GM12878 (cell line): ENCODE measurements at regions not wholly inside any gene's neighbourhood (a gene's known extent, or its start where the extent isn't known, plus 50 kb on each side); places are given as distances from the start of the nearest gene placed in this dataset.

Source experiments
- CHD2 ChIP-seq: IDR thresholded peaks from 2 replicates; pipeline ENCODE4 v1.6.1; 2011; ENCODE audit warnings: low read depth, low read length, improper control_type of control experiment, borderline replicate concordance
- MEF2A ChIP-seq: IDR thresholded peaks from 2 replicates; pipeline ENCODE4 v1.6.1; 2011; ENCODE audit warnings: low read depth, mild to moderate bottlenecking, low read length, moderate library complexity; ENCODE audit not compliant: insufficient read depth
- PRDM15 ChIP-seq: fragments of 450-650 bp; formaldehyde crosslinking; IDR thresholded peaks from 2 replicates; pipeline ENCODE4 v1.4.0; 2020; ENCODE audit warnings: mild to moderate bottlenecking, moderate library complexity
- SREBF2 ChIP-seq: IDR thresholded peaks from 2 replicates; pipeline ENCODE4 v1.6.1; 2012; ENCODE audit warnings: mild to moderate bottlenecking, low read length
- ZNF217 ChIP-seq: fragments of 450-650 bp; IDR thresholded peaks from 2 replicates; pipeline ENCODE4 v1.6.1; 2017; ENCODE audit warnings: antibody characterized with exemption, mild to moderate bottlenecking
- TF ChIP-seq, protein P1 (sequence below): fragments of 450-650 bp; IDR thresholded peaks from 2 replicates; pipeline ENCODE4 v1.6.1; 2017; ENCODE audit warnings: mild to moderate bottlenecking, moderate library complexity
- TF ChIP-seq, protein P2 (sequence below): IDR thresholded peaks from 2 replicates; pipeline ENCODE4 v1.6.1; 2012; ENCODE audit warnings: improper control_type of control experiment, low read depth, low read length; ENCODE audit not compliant: insufficient replicate concordance

- TF ChIP-seq, protein P1, sequence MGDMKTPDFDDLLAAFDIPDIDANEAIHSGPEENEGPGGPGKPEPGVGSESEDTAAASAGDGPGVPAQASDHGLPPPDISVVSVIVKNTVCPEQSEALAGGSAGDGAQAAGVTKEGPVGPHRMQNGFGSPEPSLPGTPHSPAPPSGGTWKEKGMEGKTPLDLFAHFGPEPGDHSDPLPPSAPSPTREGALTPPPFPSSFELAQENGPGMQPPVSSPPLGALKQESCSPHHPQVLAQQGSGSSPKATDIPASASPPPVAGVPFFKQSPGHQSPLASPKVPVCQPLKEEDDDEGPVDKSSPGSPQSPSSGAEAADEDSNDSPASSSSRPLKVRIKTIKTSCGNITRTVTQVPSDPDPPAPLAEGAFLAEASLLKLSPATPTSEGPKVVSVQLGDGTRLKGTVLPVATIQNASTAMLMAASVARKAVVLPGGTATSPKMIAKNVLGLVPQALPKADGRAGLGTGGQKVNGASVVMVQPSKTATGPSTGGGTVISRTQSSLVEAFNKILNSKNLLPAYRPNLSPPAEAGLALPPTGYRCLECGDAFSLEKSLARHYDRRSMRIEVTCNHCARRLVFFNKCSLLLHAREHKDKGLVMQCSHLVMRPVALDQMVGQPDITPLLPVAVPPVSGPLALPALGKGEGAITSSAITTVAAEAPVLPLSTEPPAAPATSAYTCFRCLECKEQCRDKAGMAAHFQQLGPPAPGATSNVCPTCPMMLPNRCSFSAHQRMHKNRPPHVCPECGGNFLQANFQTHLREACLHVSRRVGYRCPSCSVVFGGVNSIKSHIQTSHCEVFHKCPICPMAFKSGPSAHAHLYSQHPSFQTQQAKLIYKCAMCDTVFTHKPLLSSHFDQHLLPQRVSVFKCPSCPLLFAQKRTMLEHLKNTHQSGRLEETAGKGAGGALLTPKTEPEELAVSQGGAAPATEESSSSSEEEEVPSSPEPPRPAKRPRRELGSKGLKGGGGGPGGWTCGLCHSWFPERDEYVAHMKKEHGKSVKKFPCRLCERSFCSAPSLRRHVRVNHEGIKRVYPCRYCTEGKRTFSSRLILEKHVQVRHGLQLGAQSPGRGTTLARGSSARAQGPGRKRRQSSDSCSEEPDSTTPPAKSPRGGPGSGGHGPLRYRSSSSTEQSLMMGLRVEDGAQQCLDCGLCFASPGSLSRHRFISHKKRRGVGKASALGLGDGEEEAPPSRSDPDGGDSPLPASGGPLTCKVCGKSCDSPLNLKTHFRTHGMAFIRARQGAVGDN = no peak
- no peak for TF ChIP-seq SREBF2
- TF ChIP-seq MEF2A = no peak
- no peak for TF ChIP-seq CHD2
- no peak for TF ChIP-seq PRDM15 (CRISPR knock-in tag)
- TF ChIP-seq, protein P2, sequence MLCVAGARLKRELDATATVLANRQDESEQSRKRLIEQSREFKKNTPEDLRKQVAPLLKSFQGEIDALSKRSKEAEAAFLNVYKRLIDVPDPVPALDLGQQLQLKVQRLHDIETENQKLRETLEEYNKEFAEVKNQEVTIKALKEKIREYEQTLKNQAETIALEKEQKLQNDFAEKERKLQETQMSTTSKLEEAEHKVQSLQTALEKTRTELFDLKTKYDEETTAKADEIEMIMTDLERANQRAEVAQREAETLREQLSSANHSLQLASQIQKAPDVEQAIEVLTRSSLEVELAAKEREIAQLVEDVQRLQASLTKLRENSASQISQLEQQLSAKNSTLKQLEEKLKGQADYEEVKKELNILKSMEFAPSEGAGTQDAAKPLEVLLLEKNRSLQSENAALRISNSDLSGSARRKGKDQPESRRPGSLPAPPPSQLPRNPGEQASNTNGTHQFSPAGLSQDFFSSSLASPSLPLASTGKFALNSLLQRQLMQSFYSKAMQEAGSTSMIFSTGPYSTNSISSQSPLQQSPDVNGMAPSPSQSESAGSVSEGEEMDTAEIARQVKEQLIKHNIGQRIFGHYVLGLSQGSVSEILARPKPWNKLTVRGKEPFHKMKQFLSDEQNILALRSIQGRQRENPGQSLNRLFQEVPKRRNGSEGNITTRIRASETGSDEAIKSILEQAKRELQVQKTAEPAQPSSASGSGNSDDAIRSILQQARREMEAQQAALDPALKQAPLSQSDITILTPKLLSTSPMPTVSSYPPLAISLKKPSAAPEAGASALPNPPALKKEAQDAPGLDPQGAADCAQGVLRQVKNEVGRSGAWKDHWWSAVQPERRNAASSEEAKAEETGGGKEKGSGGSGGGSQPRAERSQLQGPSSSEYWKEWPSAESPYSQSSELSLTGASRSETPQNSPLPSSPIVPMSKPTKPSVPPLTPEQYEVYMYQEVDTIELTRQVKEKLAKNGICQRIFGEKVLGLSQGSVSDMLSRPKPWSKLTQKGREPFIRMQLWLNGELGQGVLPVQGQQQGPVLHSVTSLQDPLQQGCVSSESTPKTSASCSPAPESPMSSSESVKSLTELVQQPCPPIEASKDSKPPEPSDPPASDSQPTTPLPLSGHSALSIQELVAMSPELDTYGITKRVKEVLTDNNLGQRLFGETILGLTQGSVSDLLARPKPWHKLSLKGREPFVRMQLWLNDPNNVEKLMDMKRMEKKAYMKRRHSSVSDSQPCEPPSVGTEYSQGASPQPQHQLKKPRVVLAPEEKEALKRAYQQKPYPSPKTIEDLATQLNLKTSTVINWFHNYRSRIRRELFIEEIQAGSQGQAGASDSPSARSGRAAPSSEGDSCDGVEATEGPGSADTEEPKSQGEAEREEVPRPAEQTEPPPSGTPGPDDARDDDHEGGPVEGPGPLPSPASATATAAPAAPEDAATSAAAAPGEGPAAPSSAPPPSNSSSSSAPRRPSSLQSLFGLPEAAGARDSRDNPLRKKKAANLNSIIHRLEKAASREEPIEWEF = no peak
- TF ChIP-seq ZNF217 = no peak
- TF ChIP-seq, all 136 proteins: peak for 0
Measured at GRCh38 chr2:128392207-128392606, 73.5 kb upstream of the HS6ST1 start (continued).
